ENCODE measurements at regions not wholly inside any gene's neighbourhood (a gene's known extent, or its start where the extent isn't known, plus 50 kb on each side); places are given as distances from the start of the nearest gene placed in this dataset.

GRCh38 chr2:121037480-121037879 is 247.5 kb downstream of the TFCP2L1 start:
- Histone ChIP-seq H3K27me3 (ENCODE audit: control insufficient read depth in 2 of 2, insufficient read depth in 2 of 2, low read length in 2 of 2) (peaks cover 0 to 4% of the 10 kb centered on the region in 2 experiments), H3K9ac (replicated peaks; ENCODE audit: extremely low read depth, insufficient read depth, low read length) (no peak overlapping the region), H3K4me1 (ENCODE audit: control insufficient read depth, extremely low read depth, insufficient read depth, low read length) (no peaks in the 10 kb centered on the region), H2AFZ (ENCODE audit: low read depth, low read length) (no peak overlapping the region), H3K4me2 (ENCODE audit: insufficient read depth, low read length) (no peak overlapping the region), H3K9me1 (replicated peaks; ENCODE audit: control insufficient read depth, extremely low read depth, insufficient read depth, low read length) (no peaks in the 10 kb centered on the region), H3K27ac (ENCODE audit: insufficient read depth, low read depth, low read length) (no peak overlapping the region), H3K36me3 (ENCODE audit: control insufficient read depth in 2 of 2, extremely low read depth in 1 of 2, insufficient read depth in 2 of 2, low read length in 2 of 2) (no peaks in the 10 kb centered on the region), H4K20me1 (replicated peaks; ENCODE audit: control insufficient read depth, extremely low read depth, insufficient read depth, low read length) (no peaks in the 10 kb centered on the region), H3K9me3 (replicated peaks; ENCODE audit: control insufficient read depth, insufficient read depth, low read length) (no peaks in the 10 kb centered on the region), H3K79me2 (ENCODE audit: control insufficient read depth, insufficient read depth, low read length) (no peaks in the 10 kb centered on the region), H3K4me3 (replicated peaks in 1 of 3; ENCODE audit: insufficient read depth in 1 of 3, low read depth in 1 of 3, low read length in 3 of 3) (no peak overlapping the region)
- CTCF ChIA-PET, result interaction anchor here (1.3 kb wide), 1 partner anchor 18 kb away, joined by 3 read pairs; no protein-coding TSS in a partner anchor
- dilution Hi-C loops (cut with MboI; ENCODE audit: extremely low pct_ligation_motif_present, low sequenced_read_pairs) (no loop called here), intact Hi-C loops (cut with micrococcal nuclease) (no loop called here)
- FAIRE-seq (no peak), DNase-seq (ENCODE audit: low read depth, low spot score) (no peak)
- TF ChIP-seq JUN (IDR thresholded peaks at IDR 0.05; ENCODE audit: borderline replicate concordance, insufficient read depth, insufficient read length, low read depth) (no peak), MYC (IDR thresholded peaks at IDR 0.05; ENCODE audit: low read depth, low read length) (no peak), EZH2 (IDR thresholded peaks at IDR 0.05; ENCODE audit: borderline replicate concordance, low read depth, low read length, severe bottlenecking) (no peak), GATA2 (IDR thresholded peaks at IDR 0.05; ENCODE audit: insufficient read depth, insufficient read length, low read depth, low read length) (no peak), MAX (IDR thresholded peaks at IDR 0.05; ENCODE audit: insufficient read depth, insufficient read length) (no peak), CTCF (IDR thresholded peaks at IDR 0.05; ENCODE audit: extremely low read depth in 1 of 2, insufficient read depth in 1 of 2, low read depth in 1 of 2, low read length in 2 of 2) (no peak), POLR2A (IDR thresholded peaks at IDR 0.05; ENCODE audit: low read depth, low read length) (no peak), POLR2AphosphoS5 (IDR thresholded peaks at IDR 0.05; ENCODE audit: insufficient read depth, low read depth, low read length) (no peak), FOS (IDR thresholded peaks at IDR 0.05; ENCODE audit: borderline replicate concordance, insufficient read depth, low read length) (no peak)
- no TSS peak for BruUV-seq (replicated peaks)
- POLR2A ChIA-PET, result no interaction called here
